Aorta (tissue), 5 donors: ENCODE measurements at regions not wholly inside any gene's neighbourhood (a gene's known extent, or its start where the extent isn't known, plus 50 kb on each side); places are given as distances from the start of the nearest gene placed in this dataset.

Source experiments
- ATAC-seq: fragments of 200-7000 bp; cut with Tn5 transposase; one replicate; pipeline ENCODE4 v1.9.1; 2022; ENCODE audit warnings: moderate library complexity; ENCODE audit not compliant: low FRiP score
- DNase-seq, 2 donors: peaks; one replicate each; pipeline ENCODE4 v3.0.0-alpha.2; 2020
- H3K27ac ChIP-seq, 2 donors: one replicate each; pipeline ENCODE4 v1.5.1; 2013; ENCODE audit warnings: low read length in 2 of 2, mild to moderate bottlenecking in 2 of 2, moderate library complexity in 2 of 2, control low read depth in 1 of 2, inconsistent platforms in 1 of 2, low read depth in 1 of 2
- H3K27me3 ChIP-seq, 2 donors: one replicate each; pipeline ENCODE4 v1.6.1; 2013; ENCODE audit warnings: control low read depth in 1 of 2, low read length in 1 of 2, mild to moderate bottlenecking in 1 of 2, moderate library complexity in 1 of 2; ENCODE audit not compliant: insufficient read depth in 2 of 2, control insufficient read depth in 1 of 2
- H3K36me3 ChIP-seq, 2 donors: one replicate each; pipeline ENCODE4 v1.6.1; 2013; ENCODE audit warnings: control low read depth in 1 of 2, low read length in 1 of 2, mild to moderate bottlenecking in 1 of 2; ENCODE audit not compliant: insufficient read depth in 2 of 2, control insufficient read depth in 1 of 2
- H3K4me1 ChIP-seq, 2 donors: one replicate each; pipeline ENCODE4 v1.6.1; 2013; ENCODE audit warnings: low read length in 2 of 2, control low read depth in 1 of 2, mild to moderate bottlenecking in 1 of 2, moderate library complexity in 1 of 2; ENCODE audit not compliant: insufficient read depth in 2 of 2, control insufficient read depth in 1 of 2
- H3K4me3 ChIP-seq, 2 donors: one replicate each; pipeline ENCODE4 v1.5.1; 2013; ENCODE audit warnings: low read length in 2 of 2, control low read depth in 1 of 2, mild to moderate bottlenecking in 1 of 2
- H3K9me3 ChIP-seq: one replicate; pipeline ENCODE4 v1.6.1; 2013; ENCODE audit warnings: mild to moderate bottlenecking, low read length; ENCODE audit not compliant: control insufficient read depth
- WGBS, 2 donors: extraction: QIAGEN DNeasy Blood & Tissue Kit; methylation state at CpG; one replicate each; pipeline ENCODE4 v1.1.7; 2013; 5-methylcytosine and 5-hydroxymethylcytosine counted together
- intact Hi-C, 2 donors: fragments of 100-400 bp; cut with DNase I; formaldehyde crosslinking; loops; one replicate each; pipeline versions ENCODE4 v1.14.2 to v1.15.0; 2022
- donor health status: healthy with polysubstance abuse.
- donor health status: Bipolar disorder and iron deficiency.
- donor health status: DM: no; HTN: no; CAD: no.
- donor health status: DM: no; HTN: no; CAD: no.
- donor health status: DM: yes; HTN: yes; CAD: no.

DNA sequence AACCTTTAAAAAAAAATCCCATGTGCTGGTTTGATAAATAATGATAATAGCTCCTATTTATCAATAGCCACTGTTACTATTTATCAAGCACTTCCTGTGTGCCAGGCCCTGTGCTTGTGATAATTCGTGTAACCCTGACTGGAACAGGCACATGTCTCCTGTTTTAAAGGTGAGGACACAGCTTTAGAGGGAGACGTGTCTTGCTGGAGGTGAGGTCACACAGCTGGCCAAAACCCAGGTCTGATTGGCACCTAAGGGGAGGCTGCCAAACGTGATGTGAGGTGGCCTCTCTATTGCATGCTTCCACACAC, 156.6 kb downstream of the VRK1 start:
- Histone ChIP-seq H3K4me3 (no peak overlapping the region), H3K27me3 (no peaks in the 10 kb centered on the region), H3K36me3 (no peaks in the 10 kb centered on the region), H3K9me3 (peaks cover 4% of the 10 kb centered on the region), H3K4me1 (no peaks in the 10 kb centered on the region), H3K27ac (no peak overlapping the region)
- WGBS, 2 donors = 53 to 55% methylated on average over 3 of the region's 3 CpGs
- ATAC-seq (no peak), DNase-seq (no peak)
- intact Hi-C loops = no loop called here

DNA sequence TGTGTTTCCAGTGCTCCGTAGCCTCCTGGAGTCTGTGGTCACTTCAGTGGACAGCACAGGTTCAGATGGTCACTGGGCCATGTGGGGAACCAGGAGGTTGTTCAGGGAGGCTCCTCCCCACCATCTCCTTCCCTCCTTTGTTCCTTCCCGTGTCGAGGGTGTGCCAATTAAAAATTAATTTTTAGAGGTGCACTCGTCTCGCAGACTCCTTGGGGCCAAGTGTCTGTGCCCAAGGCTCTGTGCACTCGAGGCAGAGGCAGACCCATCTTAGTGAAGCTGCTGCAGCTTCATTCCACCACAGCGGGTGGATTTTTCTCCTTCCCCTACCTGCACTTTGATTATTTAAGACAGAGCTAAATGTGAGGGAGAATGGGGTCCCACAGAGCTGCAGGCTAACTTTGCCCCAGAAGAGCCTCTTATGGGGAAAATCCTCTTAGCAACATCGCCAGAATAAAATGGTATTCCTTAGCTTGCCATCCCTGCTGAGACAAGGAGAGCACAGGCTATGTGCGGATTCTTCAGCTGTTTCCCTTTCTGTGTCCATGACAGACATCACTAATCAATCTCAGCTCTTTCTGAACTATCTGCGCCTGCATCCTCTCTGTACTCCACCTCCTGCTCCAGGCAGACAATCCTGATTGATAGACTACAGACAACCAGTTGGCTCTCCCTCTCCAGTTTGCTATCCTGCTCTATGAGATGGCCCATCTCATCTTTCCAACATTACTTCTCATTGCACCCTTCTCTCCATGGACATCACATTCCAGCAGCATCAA, 159.5 kb downstream of the VRK1 start:
- no peaks in the 10 kb centered on the region for H3K36me3 ChIP-seq
- DNase-seq = no peak
- WGBS, 2 donors = 85 to 87% methylated on average over 10 of the region's 10 CpGs
- H3K9me3 ChIP-seq = peaks cover 6% of the 10 kb centered on the region
- no peaks in the 10 kb centered on the region for H3K27me3 ChIP-seq
- ATAC-seq = no peak
- no peak overlapping the region for H3K4me3 ChIP-seq
- intact Hi-C loops = no loop called here
- H3K27ac ChIP-seq = no peak overlapping the region
- H3K4me1 ChIP-seq = no peaks in the 10 kb centered on the region

DNA sequence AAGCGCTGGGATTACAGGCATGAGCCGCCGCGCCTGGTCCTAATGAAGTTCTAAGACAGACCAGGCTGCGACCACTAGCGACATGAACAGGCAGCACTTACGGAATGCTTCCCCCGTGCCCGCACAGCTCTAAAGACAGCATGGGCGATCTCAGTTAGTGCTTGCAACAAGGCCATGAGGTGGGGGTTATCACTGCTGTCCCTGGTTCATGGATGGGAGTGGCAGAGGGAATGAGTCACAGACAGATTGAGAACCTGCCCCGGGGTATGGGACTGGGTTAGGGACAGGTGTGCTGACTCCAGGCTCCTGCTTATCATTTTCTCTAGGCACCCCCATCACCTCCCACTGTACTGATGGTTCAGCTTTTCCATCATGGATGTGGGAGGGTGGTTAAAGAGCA, 160.9 kb downstream of the VRK1 start:
- intact Hi-C loops = no loop called here
- no peaks in the 10 kb centered on the region for H3K27me3 ChIP-seq
- no peak overlapping the region for H3K4me3 ChIP-seq
- H3K36me3 ChIP-seq = no peaks in the 10 kb centered on the region
- 94 to 97% methylated on average over 11 of the region's 11 CpGs for WGBS, 2 donors
- H3K9me3 ChIP-seq = peaks cover 6% of the 10 kb centered on the region
- no peak overlapping the region for H3K27ac ChIP-seq
- no peak for ATAC-seq
- no peak for DNase-seq
- H3K4me1 ChIP-seq = no peaks in the 10 kb centered on the region

DNA sequence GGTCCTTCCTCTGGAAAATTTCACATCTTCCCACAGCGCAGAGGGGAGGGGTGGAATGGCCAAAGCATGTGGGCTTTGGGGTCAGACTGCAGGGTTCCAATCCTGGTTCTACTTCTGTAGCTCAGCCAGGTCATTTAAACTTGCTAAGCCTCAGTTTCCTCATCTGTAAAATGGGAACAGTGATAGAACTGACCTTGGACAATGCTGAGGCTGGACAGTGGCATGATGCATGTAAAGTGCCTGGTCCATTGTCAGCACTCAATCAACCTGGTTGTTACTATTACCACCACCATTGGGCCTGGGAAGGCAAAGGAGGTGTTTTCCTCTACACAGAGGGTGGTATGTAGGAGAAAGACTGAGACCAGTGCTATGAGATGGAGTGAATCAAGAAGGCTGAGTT, 162.8 kb downstream of the VRK1 start:
- DNase-seq (no peak), ATAC-seq (no peak)
- 0% methylated on average over 1 of the region's 1 CpG for WGBS, 2 donors
- intact Hi-C loops = no loop called here
- H3K4me3 ChIP-seq = no peak overlapping the region
- peaks cover 6% of the 10 kb centered on the region for H3K9me3 ChIP-seq
- no peaks in the 10 kb centered on the region for H3K27me3 ChIP-seq
- H3K27ac ChIP-seq = no peak overlapping the region
- no peaks in the 10 kb centered on the region for H3K36me3 ChIP-seq
- no peaks in the 10 kb centered on the region for H3K4me1 ChIP-seq

DNA sequence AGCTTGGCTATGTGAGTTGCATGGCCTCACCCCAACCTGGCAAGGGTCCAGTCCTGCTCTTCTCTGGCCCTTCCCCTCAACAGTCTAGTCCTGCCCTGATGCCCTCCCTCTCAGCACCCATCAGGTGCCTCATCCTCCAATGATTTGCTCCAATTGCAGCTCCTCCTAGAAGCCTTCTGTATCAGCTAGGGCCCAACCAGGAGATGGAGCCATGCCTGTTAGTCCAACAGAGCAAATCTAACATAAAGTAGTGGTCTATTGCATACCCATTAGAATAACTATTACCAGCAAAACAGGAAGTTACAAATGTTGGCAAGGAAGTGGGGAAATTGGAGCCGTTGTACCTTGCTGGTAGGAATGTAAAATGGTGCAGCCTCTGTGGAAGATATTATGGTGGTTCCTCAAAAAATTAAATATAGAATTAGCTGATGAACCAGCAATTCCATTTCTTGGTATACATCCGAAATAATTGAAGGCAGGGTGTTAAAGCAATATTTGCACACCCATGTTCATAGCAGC, 163.5 kb downstream of the VRK1 start:
- 70 to 76% methylated on average over 2 of the region's 2 CpGs for WGBS, 2 donors
- Histone ChIP-seq H3K27ac (no peak overlapping the region), H3K4me3 (no peak overlapping the region), H3K9me3 (peaks cover 6% of the 10 kb centered on the region), H3K36me3 (no peaks in the 10 kb centered on the region), H3K27me3 (no peaks in the 10 kb centered on the region), H3K4me1 (no peaks in the 10 kb centered on the region)
- DNase-seq (no peak), ATAC-seq (no peak)
- intact Hi-C loops = no loop called here

DNA sequence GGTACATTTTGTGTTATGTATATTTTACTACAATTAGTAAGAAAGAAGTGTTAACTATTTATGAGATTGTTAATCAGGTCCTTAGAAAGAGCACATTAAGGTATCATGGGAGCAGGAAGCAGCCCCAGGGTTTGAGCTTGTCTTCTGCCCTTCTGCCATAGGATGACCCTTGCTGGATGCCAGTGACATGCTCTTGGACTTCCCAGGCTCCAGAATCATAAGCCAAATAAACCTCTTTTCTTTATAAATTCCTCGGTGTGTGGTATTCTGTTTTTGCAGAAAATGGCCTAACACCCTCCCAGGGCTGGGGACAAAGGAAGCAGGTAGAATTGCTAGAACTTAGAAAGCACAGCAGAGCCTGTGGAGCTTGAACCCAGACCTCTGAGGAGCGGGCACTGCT, 164.7 kb downstream of the VRK1 start:
- no peak overlapping the region for H3K4me3 ChIP-seq
- H3K36me3 ChIP-seq = no peaks in the 10 kb centered on the region
- WGBS, 2 donors = 43 to 46% methylated on average over 2 of the region's 2 CpGs
- H3K9me3 ChIP-seq = peaks cover 6% of the 10 kb centered on the region
- H3K27me3 ChIP-seq = no peaks in the 10 kb centered on the region
- H3K27ac ChIP-seq = no peak overlapping the region
- intact Hi-C loops = no loop called here
- DNase-seq (no peak), ATAC-seq (no peak)
- H3K4me1 ChIP-seq = no peaks in the 10 kb centered on the region

DNA sequence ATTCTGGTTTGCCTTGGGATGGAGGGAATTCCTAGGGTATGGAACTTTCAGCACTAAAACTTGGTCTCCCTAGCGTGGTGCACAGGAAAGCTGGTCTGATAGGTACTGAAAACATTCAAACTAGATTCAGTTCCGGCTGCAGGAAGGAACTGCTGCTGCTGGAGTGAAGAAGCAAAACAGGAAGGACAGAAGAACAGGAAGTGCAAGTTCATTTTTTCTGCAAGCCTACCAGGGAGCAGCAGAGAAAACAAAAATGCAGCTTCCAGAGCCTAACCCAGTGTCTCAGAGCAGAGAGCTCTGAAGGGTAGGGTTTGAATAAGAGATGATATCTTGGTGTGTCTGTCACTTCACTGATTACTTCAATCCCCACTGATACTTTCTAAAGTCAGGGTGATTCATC, 165.2 kb downstream of the VRK1 start:
- no peaks in the 10 kb centered on the region for H3K36me3 ChIP-seq
- H3K27me3 ChIP-seq = no peaks in the 10 kb centered on the region
- WGBS, 2 donors = 60 to 61% methylated on average over 2 of the region's 2 CpGs
- H3K4me3 ChIP-seq = no peak overlapping the region
- no peak for ATAC-seq
- no peaks in the 10 kb centered on the region for H3K4me1 ChIP-seq
- H3K27ac ChIP-seq = no peak overlapping the region
- DNase-seq = no peak
- intact Hi-C loops = no loop called here
- H3K9me3 ChIP-seq = peaks cover 6% of the 10 kb centered on the region

DNA sequence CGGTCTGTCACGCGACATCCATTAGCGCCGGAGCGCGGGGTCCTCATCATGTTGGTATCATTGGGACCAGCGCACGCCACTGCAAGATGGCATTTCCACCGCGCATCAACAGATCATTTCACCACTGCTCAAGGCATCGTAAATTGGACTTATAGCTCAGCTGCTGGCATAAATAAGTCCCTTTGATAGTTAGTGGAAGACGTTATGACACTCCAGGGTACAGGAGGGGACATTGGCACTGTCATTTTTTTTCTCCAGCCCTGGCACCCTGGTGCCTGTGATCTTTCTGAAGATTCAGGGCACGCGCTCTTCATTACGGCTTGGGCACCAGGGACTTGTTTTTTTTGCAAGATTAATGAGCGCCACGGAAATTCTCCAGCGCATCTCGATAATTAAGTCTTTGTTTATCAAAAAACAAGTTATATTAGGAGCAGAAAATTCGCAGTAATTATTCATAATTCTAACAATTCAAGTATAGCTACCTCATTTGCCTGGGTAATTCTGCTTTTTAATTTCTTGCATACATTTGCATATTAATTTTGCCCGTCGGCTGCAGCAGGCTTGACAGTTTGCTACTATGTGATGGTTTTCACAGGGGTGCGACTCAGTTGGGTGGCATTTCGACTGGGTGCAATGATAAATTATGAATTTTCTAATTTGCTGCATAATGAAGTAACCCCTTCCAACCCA, 167.7 kb downstream of the VRK1 start:
- Histone ChIP-seq H3K4me3 (no peak overlapping the region), H3K27me3 (no peaks in the 10 kb centered on the region), H3K4me1 (no peaks in the 10 kb centered on the region), H3K36me3 (no peaks in the 10 kb centered on the region), H3K27ac (no peak overlapping the region), H3K9me3 (peaks cover 4% of the 10 kb centered on the region)
- intact Hi-C loops = no loop called here
- ATAC-seq = no peak
- 94 to 95% methylated on average over 25 of the region's 25 CpGs for WGBS, 2 donors
- DNase-seq = no peak
